ENCODE measurements at regions not wholly inside any gene's neighbourhood (a gene's known extent, or its start where the extent isn't known, plus 50 kb on each side); places are given as distances from the start of the nearest gene placed in this dataset.

DNA sequence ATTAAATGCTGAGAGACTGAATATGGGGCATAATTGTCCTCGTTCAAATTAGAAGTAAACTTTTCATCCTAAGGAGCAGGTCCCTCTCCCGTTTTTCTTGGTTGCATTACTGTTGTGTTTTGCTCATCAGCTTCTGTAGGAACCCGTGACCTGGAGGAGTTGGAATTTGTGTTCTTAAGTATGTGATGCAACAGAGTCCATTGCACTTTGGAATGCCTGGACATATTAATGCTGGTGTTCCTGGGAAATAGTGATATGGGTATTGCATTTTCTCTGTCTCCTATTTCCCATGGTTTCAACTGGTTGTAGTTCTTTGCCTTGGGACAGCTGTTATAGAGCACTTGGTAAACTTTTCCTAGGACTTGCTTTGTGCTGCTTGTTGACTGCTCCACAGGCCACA lies 417.8 kb upstream of the LCORL start:
- no peak for DNase-seq
- Histone ChIP-seq H3K36me3 (no peaks in the 10 kb centered on the region), H3K4me3 (no peak overlapping the region), H3K27me3 (no peaks in the 10 kb centered on the region), H3K9me3 (no peaks in the 10 kb centered on the region), H3K27ac (no peak overlapping the region), H3K4me1 (peaks cover 0 to 3% (median 0%) of the 10 kb centered on the region in 12 donors)
- 78 to 84% (median 81%) methylated on average over 3 of the region's 3 CpGs for WGBS, 4 donors
- ATAC-seq: no peak
- intact Hi-C loops (cut with DNase I): no loop called here
- TF ChIP-seq, protein P1, sequence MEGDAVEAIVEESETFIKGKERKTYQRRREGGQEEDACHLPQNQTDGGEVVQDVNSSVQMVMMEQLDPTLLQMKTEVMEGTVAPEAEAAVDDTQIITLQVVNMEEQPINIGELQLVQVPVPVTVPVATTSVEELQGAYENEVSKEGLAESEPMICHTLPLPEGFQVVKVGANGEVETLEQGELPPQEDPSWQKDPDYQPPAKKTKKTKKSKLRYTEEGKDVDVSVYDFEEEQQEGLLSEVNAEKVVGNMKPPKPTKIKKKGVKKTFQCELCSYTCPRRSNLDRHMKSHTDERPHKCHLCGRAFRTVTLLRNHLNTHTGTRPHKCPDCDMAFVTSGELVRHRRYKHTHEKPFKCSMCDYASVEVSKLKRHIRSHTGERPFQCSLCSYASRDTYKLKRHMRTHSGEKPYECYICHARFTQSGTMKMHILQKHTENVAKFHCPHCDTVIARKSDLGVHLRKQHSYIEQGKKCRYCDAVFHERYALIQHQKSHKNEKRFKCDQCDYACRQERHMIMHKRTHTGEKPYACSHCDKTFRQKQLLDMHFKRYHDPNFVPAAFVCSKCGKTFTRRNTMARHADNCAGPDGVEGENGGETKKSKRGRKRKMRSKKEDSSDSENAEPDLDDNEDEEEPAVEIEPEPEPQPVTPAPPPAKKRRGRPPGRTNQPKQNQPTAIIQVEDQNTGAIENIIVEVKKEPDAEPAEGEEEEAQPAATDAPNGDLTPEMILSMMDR (IDR thresholded peaks at IDR 0.05): no peak
- no peak for TF ChIP-seq POLR2A (IDR thresholded peaks at IDR 0.05)

DNA sequence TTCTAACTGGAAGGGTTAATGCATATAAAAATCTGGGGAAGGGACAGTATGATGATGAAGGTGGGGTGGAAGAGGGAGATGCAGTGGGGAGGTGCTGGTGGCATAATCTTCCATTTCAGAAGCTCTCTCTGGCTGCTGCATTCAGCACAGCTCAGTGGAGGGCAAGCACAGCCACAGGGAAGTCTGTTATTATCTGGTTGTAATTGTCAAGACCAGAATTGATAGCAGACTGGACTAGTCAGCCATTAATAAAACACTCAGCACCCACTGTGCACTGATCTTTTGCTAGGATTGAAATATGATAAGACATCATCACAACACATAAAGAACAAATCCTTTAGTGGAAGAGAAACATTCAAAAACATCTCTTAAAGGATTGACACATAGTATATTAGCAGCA lies 414.2 kb upstream of the LCORL start:
- Histone ChIP-seq H3K9me3 (no peaks in the 10 kb centered on the region), H3K4me3 (no peak overlapping the region), H3K36me3 (no peaks in the 10 kb centered on the region), H3K27me3 (no peaks in the 10 kb centered on the region), H3K27ac (no peak overlapping the region), H3K4me1 (peaks cover 0 to under 1% (median 0%) of the 10 kb centered on the region in 12 donors)
- ATAC-seq (no peak), DNase-seq (no peak)
- TF ChIP-seq POLR2A (IDR thresholded peaks at IDR 0.05): no peak
- TF ChIP-seq, protein P1 (IDR thresholded peaks at IDR 0.05): no peak
- intact Hi-C loops (cut with DNase I): no loop called here

DNA sequence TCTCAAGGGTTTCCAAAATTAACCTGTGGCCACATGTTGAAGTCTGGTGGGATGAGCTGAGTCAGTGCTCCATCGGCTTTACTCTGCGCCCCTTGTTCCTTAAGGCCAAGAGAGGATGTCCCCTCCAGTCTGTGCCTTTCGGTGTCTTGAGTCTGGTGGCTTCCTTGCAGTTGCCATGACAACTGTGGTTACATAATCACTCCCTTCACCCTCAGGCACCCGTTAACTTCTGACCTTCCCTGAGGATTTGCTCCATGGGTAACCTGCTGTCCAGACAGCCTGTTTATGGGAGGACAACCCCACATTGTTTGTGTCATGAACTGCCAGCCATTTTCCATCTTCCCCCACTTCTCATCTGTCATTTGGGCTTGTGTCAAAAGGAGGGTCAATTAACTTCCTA lies 401.1 kb upstream of the LCORL start:
- WGBS, 4 donors: 61 to 78% (median 70%) methylated on average over 3 to 4 of the region's 4 CpGs
- Histone ChIP-seq H3K27ac (no peak overlapping the region), H3K4me3 (no peak overlapping the region), H3K4me1 (no peaks in the 10 kb centered on the region), H3K36me3 (no peaks in the 10 kb centered on the region), H3K9me3 (peaks cover 0 to 5% (median 0%) of the 10 kb centered on the region in 12 donors), H3K27me3 (no peaks in the 10 kb centered on the region)
- TF ChIP-seq, protein P1 (IDR thresholded peaks at IDR 0.05): no peak
- TF ChIP-seq POLR2A (IDR thresholded peaks at IDR 0.05): no peak
- intact Hi-C loops (cut with DNase I): no loop called here
- ATAC-seq (no peak), DNase-seq (no peak)

DNA sequence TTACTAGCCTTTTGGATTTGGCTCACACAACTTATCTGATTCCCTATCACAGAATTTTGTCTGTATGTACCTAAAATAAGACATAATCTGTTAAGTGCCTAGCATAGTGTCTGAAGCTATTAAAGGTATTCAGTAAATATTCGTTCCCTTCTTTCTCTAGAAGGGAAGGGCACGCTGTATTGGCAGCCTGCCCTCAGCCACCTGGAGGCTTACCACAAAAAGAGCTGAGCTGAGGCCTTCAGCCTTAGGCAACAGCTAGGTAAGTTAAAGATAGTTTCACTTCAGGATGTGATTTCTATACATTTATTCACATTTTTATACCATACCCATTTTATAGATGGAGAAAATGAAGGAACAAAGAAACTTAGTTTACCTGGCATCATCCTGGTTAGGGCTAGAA lies 400.0 kb upstream of the LCORL start:
- peaks cover 0 to 5% (median 0%) of the 10 kb centered on the region in 12 donors for H3K9me3 ChIP-seq
- H3K4me3 ChIP-seq: no peak overlapping the region
- H3K36me3 ChIP-seq: no peaks in the 10 kb centered on the region
- no peak for ATAC-seq
- WGBS, 4 donors: 78 to 89% (median 87%) methylated on average over 2 of the region's 2 CpGs
- H3K4me1 ChIP-seq: no peaks in the 10 kb centered on the region
- DNase-seq: no peak
- no peak overlapping the region for H3K27ac ChIP-seq
- no peaks in the 10 kb centered on the region for H3K27me3 ChIP-seq
- intact Hi-C loops (cut with DNase I): no loop called here
- TF ChIP-seq POLR2A (IDR thresholded peaks at IDR 0.05): no peak
- TF ChIP-seq, protein P1 (IDR thresholded peaks at IDR 0.05): no peak

Measured in heart left ventricle (tissue), 16 donors.